ENCODE measurements at regions not wholly inside any gene's neighbourhood (a gene's known extent, or its start where the extent isn't known, plus 50 kb on each side); places are given as distances from the start of the nearest gene placed in this dataset.

- Histone ChIP-seq H3K36me3 (ENCODE audit: control insufficient read depth in 2 of 3, insufficient read depth in 3 of 3, low read length in 3 of 3) (no peaks in the 10 kb centered on the region), H3K27me3 (ENCODE audit: control insufficient read depth in 2 of 2, insufficient read depth in 2 of 2, low read length in 2 of 2) (no peaks in the 10 kb centered on the region), H3K27ac (ENCODE audit: low read depth, low read length) (no peak overlapping the region), H3K4me1 (ENCODE audit: control insufficient read depth in 2 of 2, insufficient read depth in 2 of 2, low read length in 2 of 2) (no peaks in the 10 kb centered on the region), H3K4me3 (ENCODE audit: low read length) (no peak overlapping the region), H3K9me3 (ENCODE audit: control insufficient read depth in 2 of 3, low read length in 3 of 3) (no peaks in the 10 kb centered on the region)
- CTCF ChIA-PET = no interaction called here
- H3K27me3 Mint-ChIP-seq = peaks cover 0 to 19% (median 9%) of the 10 kb centered on the region in 5 donors
- H3K4me1 Mint-ChIP-seq = no peaks in the 10 kb centered on the region
- H3K36me3 Mint-ChIP-seq = no peaks in the 10 kb centered on the region
- DNase-seq = no peak
- intact Hi-C loops (cut with micrococcal nuclease) = no loop called here
- POLR2A ChIA-PET = no interaction called here
- H3K27ac Mint-ChIP-seq = no peak overlapping the region
- ATAC-seq = no peak
- H3K4me3 Mint-ChIP-seq = no peak overlapping the region
- H3K9me3 Mint-ChIP-seq = no peaks in the 10 kb centered on the region
Measured at GRCh38 chr11:70720281-70720680, 322.0 kb downstream of the CTTN start.

DNA sequence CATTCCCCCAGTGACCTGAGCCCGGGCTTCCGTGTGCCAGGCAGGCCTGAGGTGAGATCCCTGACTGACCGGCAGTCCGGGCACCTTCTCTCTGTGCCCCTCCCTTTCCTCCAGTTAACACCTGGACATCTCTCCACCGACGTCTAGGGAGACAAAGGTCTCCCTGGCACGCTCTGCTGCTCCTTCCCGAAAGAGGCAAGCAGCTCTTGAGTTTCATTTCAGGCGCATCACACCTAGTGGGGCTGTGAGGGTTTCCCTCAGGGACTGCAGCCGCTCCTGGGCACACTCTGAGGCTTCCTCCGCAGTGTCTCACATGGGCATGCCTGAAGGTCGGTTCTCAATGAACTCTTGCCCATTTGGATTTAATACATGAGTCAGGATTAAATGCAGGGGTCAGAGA is 322.7 kb downstream of the CTTN start:
- Histone ChIP-seq H3K36me3 (ENCODE audit: control insufficient read depth in 2 of 3, insufficient read depth in 3 of 3, low read length in 3 of 3) (no peaks in the 10 kb centered on the region), H3K27ac (ENCODE audit: low read depth, low read length) (no peak overlapping the region), H3K9me3 (ENCODE audit: control insufficient read depth in 2 of 3, low read length in 3 of 3) (no peaks in the 10 kb centered on the region), H3K4me1 (ENCODE audit: control insufficient read depth in 2 of 2, insufficient read depth in 2 of 2, low read length in 2 of 2) (no peaks in the 10 kb centered on the region), H3K27me3 (ENCODE audit: control insufficient read depth in 2 of 2, insufficient read depth in 2 of 2, low read length in 2 of 2) (no peaks in the 10 kb centered on the region), H3K4me3 (ENCODE audit: low read length) (no peak overlapping the region)
- Mint-ChIP-seq H3K4me1 (no peaks in the 10 kb centered on the region), H3K4me3 (no peak overlapping the region), H3K27me3 (peaks cover 0 to 19% (median 9%) of the 10 kb centered on the region in 5 donors), H3K9me3 (no peaks in the 10 kb centered on the region), H3K27ac (no peak overlapping the region), H3K36me3 (no peaks in the 10 kb centered on the region)
- intact Hi-C loops (cut with micrococcal nuclease) = no loop called here
- ChIA-PET POLR2A (no interaction called here), CTCF (no interaction called here)
- ATAC-seq (no peak), DNase-seq (no peak)

- H3K27ac Mint-ChIP-seq = no peak overlapping the region
Measured at GRCh38 chr11:70725278-70725677, 326.9 kb downstream of the CTTN start.

DNA sequence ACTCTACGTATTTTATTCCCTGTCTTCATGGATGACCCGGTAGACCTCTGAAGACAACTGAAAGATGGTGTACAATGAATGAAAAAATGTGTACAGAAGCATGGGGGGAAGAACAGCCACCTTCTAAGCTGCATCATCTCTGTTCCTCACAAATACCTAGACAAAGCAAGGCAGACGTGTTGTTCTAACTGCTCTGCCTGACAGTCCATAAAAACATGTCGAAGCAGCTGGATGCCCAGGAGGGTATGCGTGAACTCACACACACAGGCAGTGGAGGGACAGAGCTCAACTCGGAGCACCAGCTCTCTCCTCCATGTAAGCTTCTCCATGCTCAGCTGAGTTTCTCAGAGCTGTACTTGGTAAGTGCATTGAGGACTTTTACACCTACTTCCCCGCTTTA is 327.4 kb downstream of the CTTN start:
- Histone ChIP-seq H3K27me3 (ENCODE audit: control insufficient read depth in 2 of 2, insufficient read depth in 2 of 2, low read length in 2 of 2) (no peaks in the 10 kb centered on the region), H3K36me3 (ENCODE audit: control insufficient read depth in 2 of 3, insufficient read depth in 3 of 3, low read length in 3 of 3) (no peaks in the 10 kb centered on the region), H3K4me3 (ENCODE audit: low read length) (no peak overlapping the region), H3K9me3 (ENCODE audit: control insufficient read depth in 2 of 3, low read length in 3 of 3) (no peaks in the 10 kb centered on the region), H3K4me1 (ENCODE audit: control insufficient read depth in 2 of 2, insufficient read depth in 2 of 2, low read length in 2 of 2) (no peaks in the 10 kb centered on the region), H3K27ac (ENCODE audit: low read depth, low read length) (no peak overlapping the region)
- H3K4me3 Mint-ChIP-seq = no peak overlapping the region
- no peaks in the 10 kb centered on the region for H3K36me3 Mint-ChIP-seq
- no peak overlapping the region for H3K27ac Mint-ChIP-seq
- ChIA-PET POLR2A (no interaction called here), CTCF (no interaction called here)
- intact Hi-C loops (cut with micrococcal nuclease) = no loop called here
- ATAC-seq (no peak), DNase-seq (no peak)
- peaks cover 0 to 10% (median 0%) of the 10 kb centered on the region in 5 donors for H3K27me3 Mint-ChIP-seq
- no peaks in the 10 kb centered on the region for H3K4me1 Mint-ChIP-seq
- peaks cover 0 to 5% (median 0%) of the 10 kb centered on the region in 11 donors for H3K9me3 Mint-ChIP-seq

More at GRCh38 chr11:70725278-70725677, 326.9 kb downstream of the CTTN start:
- H3K9me3 Mint-ChIP-seq = peaks cover 0 to 5% (median 0%) of the 10 kb centered on the region in 11 donors
- intact Hi-C loops (cut with micrococcal nuclease) = no loop called here
- no peaks in the 10 kb centered on the region for H3K36me3 ChIP-seq (ENCODE audit: control insufficient read depth in 2 of 3, insufficient read depth in 3 of 3, low read length in 3 of 3)
- ChIA-PET CTCF (no interaction called here), POLR2A (no interaction called here)
- H3K4me3 Mint-ChIP-seq = no peak overlapping the region
- H3K27ac ChIP-seq (ENCODE audit: low read depth, low read length) = no peak overlapping the region
- DNase-seq = no peak
- H3K9me3 ChIP-seq (ENCODE audit: control insufficient read depth in 2 of 3, low read length in 3 of 3) = no peaks in the 10 kb centered on the region
- peaks cover 0 to 9% (median 0%) of the 10 kb centered on the region in 5 donors for H3K27me3 Mint-ChIP-seq
- H3K27me3 ChIP-seq (ENCODE audit: control insufficient read depth in 2 of 2, insufficient read depth in 2 of 2, low read length in 2 of 2) = no peaks in the 10 kb centered on the region
- H3K4me1 Mint-ChIP-seq = no peaks in the 10 kb centered on the region
- no peak overlapping the region for H3K4me3 ChIP-seq (ENCODE audit: low read length)
- ATAC-seq = no peak
- no peaks in the 10 kb centered on the region for H3K4me1 ChIP-seq (ENCODE audit: control insufficient read depth in 2 of 2, insufficient read depth in 2 of 2, low read length in 2 of 2)
- H3K36me3 Mint-ChIP-seq = no peaks in the 10 kb centered on the region

DNA sequence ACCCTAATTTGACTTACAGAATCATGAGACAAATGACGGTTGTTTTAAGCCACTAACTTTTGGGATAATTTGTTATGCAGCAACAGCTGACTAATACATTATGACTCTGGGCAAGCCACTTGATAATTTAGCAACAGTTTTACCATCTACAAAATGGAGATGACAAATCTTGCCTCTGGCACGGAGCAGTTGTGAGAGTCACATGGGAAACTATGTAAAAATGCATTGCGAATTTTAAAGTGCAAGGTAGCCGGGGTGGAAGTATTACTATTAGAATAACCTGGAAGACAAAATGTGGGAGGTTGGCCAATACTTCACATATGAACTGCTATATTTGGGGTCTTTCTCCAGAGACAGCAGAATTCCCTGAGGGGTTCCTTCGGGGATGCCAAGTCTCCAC is 328.7 kb downstream of the CTTN start:
- no peaks in the 10 kb centered on the region for H3K4me1 ChIP-seq (ENCODE audit: control insufficient read depth in 2 of 2, insufficient read depth in 2 of 2, low read length in 2 of 2)
- Mint-ChIP-seq H3K27ac (no peak overlapping the region), H3K4me1 (no peaks in the 10 kb centered on the region), H3K36me3 (no peaks in the 10 kb centered on the region), H3K9me3 (peaks cover 0 to 5% (median 0%) of the 10 kb centered on the region in 11 donors), H3K4me3 (no peak overlapping the region), H3K27me3 (peaks cover 0 to 9% (median 3%) of the 10 kb centered on the region in 5 donors)
- ChIA-PET POLR2A (no interaction called here), CTCF (no interaction called here)
- no peaks in the 10 kb centered on the region for H3K27me3 ChIP-seq (ENCODE audit: control insufficient read depth in 2 of 2, insufficient read depth in 2 of 2, low read length in 2 of 2)
- no peaks in the 10 kb centered on the region for H3K36me3 ChIP-seq (ENCODE audit: control insufficient read depth in 2 of 3, insufficient read depth in 3 of 3, low read length in 3 of 3)
- no peak for ATAC-seq
- intact Hi-C loops (cut with micrococcal nuclease) = no loop called here
- no peaks in the 10 kb centered on the region for H3K9me3 ChIP-seq (ENCODE audit: control insufficient read depth in 2 of 3, low read length in 3 of 3)
- no peak overlapping the region for H3K27ac ChIP-seq (ENCODE audit: low read depth, low read length)
- H3K4me3 ChIP-seq (ENCODE audit: low read length) = no peak overlapping the region
- DNase-seq = no peak

GRCh38 chr11:70727899-70728620 is 329.7 kb downstream of the CTTN start:
- peaks cover 0 to 5% (median 0%) of the 10 kb centered on the region in 11 donors for H3K9me3 Mint-ChIP-seq
- ChIA-PET CTCF (no interaction called here), POLR2A (no interaction called here)
- no peak for ATAC-seq
- Histone ChIP-seq H3K27me3 (ENCODE audit: control insufficient read depth in 2 of 2, insufficient read depth in 2 of 2, low read length in 2 of 2) (no peaks in the 10 kb centered on the region), H3K4me1 (ENCODE audit: control insufficient read depth in 2 of 2, insufficient read depth in 2 of 2, low read length in 2 of 2) (no peaks in the 10 kb centered on the region), H3K9me3 (ENCODE audit: control insufficient read depth in 2 of 3, low read length in 3 of 3) (no peaks in the 10 kb centered on the region), H3K4me3 (ENCODE audit: low read length) (no peak overlapping the region), H3K27ac (ENCODE audit: low read depth, low read length) (no peak overlapping the region), H3K36me3 (ENCODE audit: control insufficient read depth in 2 of 3, insufficient read depth in 3 of 3, low read length in 3 of 3) (no peaks in the 10 kb centered on the region)
- H3K4me1 Mint-ChIP-seq = no peaks in the 10 kb centered on the region
- intact Hi-C loops (cut with micrococcal nuclease) = no loop called here
- DNase-seq = no peak
- H3K27ac Mint-ChIP-seq = no peak overlapping the region
- no peaks in the 10 kb centered on the region for H3K36me3 Mint-ChIP-seq
- no peak overlapping the region for H3K4me3 Mint-ChIP-seq
- H3K27me3 Mint-ChIP-seq = peaks cover 0 to 6% (median 5%) of the 10 kb centered on the region in 5 donors

GRCh38 chr11:70729949-70730348 is 331.6 kb downstream of the CTTN start:
- Mint-ChIP-seq H3K27ac (no peak overlapping the region), H3K27me3 (peaks cover 0 to 10% (median 0%) of the 10 kb centered on the region in 5 donors), H3K4me1 (no peaks in the 10 kb centered on the region), H3K36me3 (no peaks in the 10 kb centered on the region), H3K9me3 (peaks cover 0 to 5% (median 0%) of the 10 kb centered on the region in 11 donors), H3K4me3 (no peak overlapping the region)
- ATAC-seq = no peak
- Histone ChIP-seq H3K36me3 (ENCODE audit: control insufficient read depth in 2 of 3, insufficient read depth in 3 of 3, low read length in 3 of 3) (no peaks in the 10 kb centered on the region), H3K27me3 (ENCODE audit: control insufficient read depth in 2 of 2, insufficient read depth in 2 of 2, low read length in 2 of 2) (no peaks in the 10 kb centered on the region), H3K9me3 (ENCODE audit: control insufficient read depth in 2 of 3, low read length in 3 of 3) (no peaks in the 10 kb centered on the region), H3K4me3 (ENCODE audit: low read length) (no peak overlapping the region), H3K27ac (ENCODE audit: low read depth, low read length) (no peak overlapping the region), H3K4me1 (ENCODE audit: control insufficient read depth in 2 of 2, insufficient read depth in 2 of 2, low read length in 2 of 2) (no peaks in the 10 kb centered on the region)
- intact Hi-C loops (cut with micrococcal nuclease) = no loop called here
- DNase-seq = no peak
- CTCF ChIA-PET = no interaction called here
- POLR2A ChIA-PET = no interaction called here
